Lower lobe of right lung (tissue), 2 donors: ENCODE measurements at regions not wholly inside any gene's neighbourhood (a gene's known extent, or its start where the extent isn't known, plus 50 kb on each side); places are given as distances from the start of the nearest gene placed in this dataset.

Source experiments
- ATAC-seq, 2 donors: fragments of 200-7000 bp; cut with Tn5 transposase; one replicate each; pipeline ENCODE4 v1.9.1; 2020 to 2022; ENCODE audit warnings: mild to moderate bottlenecking in 2 of 2, moderate library complexity in 2 of 2
- DNase-seq: peaks from one replicate; pipeline ENCODE4 v3.0.0-alpha.2; 2020
- H3K27ac ChIP-seq: fragments of 200-600 bp; one replicate; pipeline ENCODE4 v1.8.0; 2022
- H3K27me3 ChIP-seq: fragments of 200-600 bp; one replicate; pipeline ENCODE4 v1.8.0; 2022; ENCODE audit warnings: low read depth
- H3K36me3 ChIP-seq: fragments of 200-600 bp; one replicate; pipeline ENCODE4 v1.8.0; 2022; ENCODE audit warnings: mild to moderate bottlenecking
- H3K4me1 ChIP-seq: fragments of 200-600 bp; one replicate; pipeline ENCODE4 v1.8.0; 2022
- H3K4me3 ChIP-seq: fragments of 200-600 bp; one replicate; pipeline ENCODE4 v1.8.0; 2022; ENCODE audit warnings: mild to moderate bottlenecking
- H3K9me3 ChIP-seq: fragments of 200-600 bp; one replicate; pipeline ENCODE4 v1.8.0; 2022
- CTCF ChIP-seq: fragments of 200-600 bp; IDR thresholded peaks from one replicate; pipeline ENCODE4 v1.8.0; 2022; ENCODE audit warnings: antibody characterized with exemption, mild to moderate bottlenecking
- intact Hi-C: fragments of 100-400 bp; cut with DNase I; formaldehyde crosslinking; loops from one replicate; pipeline ENCODE4 v1.11.0; 2022
- donor health status: DM: no; HTN: yes; CAD: no; lungs with severe emphysema.

GRCh38 chr13:99871249-99871898 lies 100.2 kb downstream of the ZIC5 start:
- H3K36me3 ChIP-seq: no peaks in the 10 kb centered on the region
- ATAC-seq: no peak
- intact Hi-C loops: no loop called here
- H3K9me3 ChIP-seq: no peaks in the 10 kb centered on the region
- TF ChIP-seq CTCF: no peak
- DNase-seq: no peak
- H3K4me1 ChIP-seq: no peaks in the 10 kb centered on the region
- no peaks in the 10 kb centered on the region for H3K27me3 ChIP-seq
- H3K4me3 ChIP-seq: no peak overlapping the region
- no peak overlapping the region for H3K27ac ChIP-seq

- Histone ChIP-seq H3K36me3 (no peaks in the 10 kb centered on the region), H3K4me1 (no peaks in the 10 kb centered on the region), H3K27ac (no peak overlapping the region), H3K27me3 (no peaks in the 10 kb centered on the region), H3K4me3 (no peak overlapping the region), H3K9me3 (no peaks in the 10 kb centered on the region)
- DNase-seq (no peak), ATAC-seq (no peak)
- intact Hi-C loops: no loop called here
- no peak for TF ChIP-seq CTCF
Observed at GRCh38 chr13:99870541-99870940, 101.0 kb downstream of the ZIC5 start.

GRCh38 chr13:99869830-99870229 lies 101.7 kb downstream of the ZIC5 start:
- intact Hi-C loops: no loop called here
- no peak overlapping the region for H3K4me3 ChIP-seq
- H3K9me3 ChIP-seq: no peaks in the 10 kb centered on the region
- no peaks in the 10 kb centered on the region for H3K36me3 ChIP-seq
- no peaks in the 10 kb centered on the region for H3K27me3 ChIP-seq
- H3K27ac ChIP-seq: no peak overlapping the region
- no peaks in the 10 kb centered on the region for H3K4me1 ChIP-seq
- TF ChIP-seq CTCF: no peak
- ATAC-seq: no peak
- DNase-seq: no peak

DNA sequence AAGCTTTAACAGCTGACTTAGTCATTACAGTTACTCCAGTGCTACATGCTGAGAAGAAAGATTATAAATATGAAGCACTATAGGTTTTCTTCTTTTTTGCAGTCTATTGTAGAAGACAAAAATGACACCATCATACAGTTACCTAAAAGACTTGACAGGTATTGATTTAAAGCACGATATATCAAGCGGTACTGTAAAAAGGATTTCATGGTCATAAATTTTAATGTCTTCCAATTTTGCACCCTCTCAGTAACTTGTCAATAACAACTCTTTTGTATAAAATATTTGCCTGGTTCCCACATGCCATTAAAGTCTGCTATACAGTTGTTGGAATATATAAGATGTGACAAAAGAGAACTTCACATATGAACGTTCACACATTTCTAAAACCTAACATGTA lies 102.8 kb downstream of the ZIC5 start:
- no peaks in the 10 kb centered on the region for H3K4me1 ChIP-seq
- H3K27ac ChIP-seq: no peak overlapping the region
- no peaks in the 10 kb centered on the region for H3K9me3 ChIP-seq
- no peaks in the 10 kb centered on the region for H3K36me3 ChIP-seq
- H3K4me3 ChIP-seq: no peak overlapping the region
- no peaks in the 10 kb centered on the region for H3K27me3 ChIP-seq
- DNase-seq: no peak
- ATAC-seq: no peak
- intact Hi-C loops: no loop called here
- no peak for TF ChIP-seq CTCF

DNA sequence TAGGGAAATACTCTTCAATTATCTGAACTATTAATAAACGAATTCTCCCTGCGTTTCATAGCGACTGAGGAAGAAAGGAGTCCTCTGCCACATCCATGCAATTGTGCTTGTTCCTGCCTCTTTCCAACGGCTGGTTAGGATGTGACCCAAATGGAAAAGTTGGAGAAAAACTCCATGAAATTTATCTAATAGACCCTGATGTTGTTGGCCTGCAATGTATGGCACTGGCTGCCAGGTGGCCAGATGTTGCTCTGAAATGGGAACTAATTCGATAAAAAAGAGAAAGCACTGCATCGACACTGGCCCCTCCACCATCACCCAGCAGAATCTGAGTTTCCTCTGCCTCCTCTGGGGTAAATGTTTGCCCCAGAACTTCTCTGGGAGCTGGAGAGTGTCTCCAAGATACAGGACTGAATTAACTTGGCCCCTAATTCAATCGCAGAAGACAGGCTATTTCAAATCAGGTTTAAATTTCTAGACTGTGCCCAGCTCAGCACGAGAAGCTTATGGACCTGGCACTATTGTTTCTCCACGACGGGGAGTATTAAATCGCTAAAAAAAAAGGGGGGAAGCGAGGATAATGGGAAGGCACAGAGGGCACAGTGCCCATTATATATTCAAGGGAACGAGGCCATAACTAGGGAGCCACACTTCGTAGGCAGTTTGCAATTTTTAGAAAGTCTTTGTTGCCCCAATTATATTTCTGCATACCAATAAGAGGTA lies 103.9 kb downstream of the ZIC5 start:
- H3K36me3 ChIP-seq: no peaks in the 10 kb centered on the region

More for the DNA sequence above, 103.9 kb downstream of the ZIC5 start:
- H3K27ac ChIP-seq: no peak overlapping the region
- DNase-seq: no peak
- H3K4me1 ChIP-seq: no peaks in the 10 kb centered on the region
- no peak for ATAC-seq
- H3K4me3 ChIP-seq: no peak overlapping the region
- no peak for TF ChIP-seq CTCF
- no peaks in the 10 kb centered on the region for H3K27me3 ChIP-seq
- H3K9me3 ChIP-seq: no peaks in the 10 kb centered on the region
- intact Hi-C loops: no loop called here
